B cell (primary cell): ENCODE measurements at regions not wholly inside any gene's neighbourhood (a gene's known extent, or its start where the extent isn't known, plus 50 kb on each side); places are given as distances from the start of the nearest gene placed in this dataset.

ENCODE experiments used
- ATAC-seq: fragments of 200-7000 bp; cut with Tn5 transposase; one replicate; pipeline ENCODE4 v1.10.0; 2021; ENCODE audit warnings: low read depth, mild to moderate bottlenecking, moderate number of reproducible peaks, moderate library complexity
- CTCF ChIA-PET: fragments of 350-600 bp; sonication (Branson Sonifier 250); formaldehyde crosslinking; loops from one replicate; lab custom pipeline; 2021; ENCODE audit warnings: antibody characterized with exemption, inconsistent platforms; lab: Charles Lee
- POLR2A ChIA-PET: fragments of 350-600 bp; sonication (Branson Sonifier 250); formaldehyde crosslinking; loops from one replicate; lab custom pipeline; 2021; ENCODE audit warnings: antibody characterized with exemption; lab: Charles Lee
- DNase-seq: peaks from one replicate; pipeline ENCODE4 v3.0.0; 2013
- H2AFZ ChIP-seq: 2 replicates; pipeline ENCODE4 v1.6.1; 2012; ENCODE audit warnings: mild to moderate bottlenecking, low read depth, low read length; ENCODE audit not compliant: insufficient read depth, poor library complexity, severe bottlenecking
- H3K27ac ChIP-seq, 2 donors: 1 replicate in 1 of 2; 2 replicates in 1 of 2; pipeline ENCODE4 v1.5.1; 2012 to 2013; ENCODE audit warnings: low read length in 2 of 2, mild to moderate bottlenecking in 2 of 2, moderate library complexity in 1 of 2
- H3K27me3 ChIP-seq, 4 experiments: fragments of 200-600 bp in 1 of 4; sonication (generic) in 1 of 4; replicated peaks in 1 of 4; 1 replicate in 2 of 4; 2 replicates in 2 of 4; pipeline versions ENCODE4 v1.6.1 to v1.7.0; 2013 to 2016; ENCODE audit warnings: low read length in 3 of 4, mild to moderate bottlenecking in 2 of 4, mixed read lengths in 1 of 4, moderate library complexity in 1 of 4; ENCODE audit not compliant: insufficient read depth in 4 of 4, control insufficient read depth in 3 of 4; ENCODE audit errors: control extremely low read depth in 1 of 4
- H3K36me3 ChIP-seq, 2 experiments: replicated peaks in 1 of 2; 1 replicate in 1 of 2; 2 replicates in 1 of 2; pipeline versions ENCODE4 v1.6.1 to v1.7.1; 2013; ENCODE audit warnings: low read length in 1 of 2; ENCODE audit not compliant: insufficient read depth in 2 of 2, control insufficient read depth in 1 of 2; ENCODE audit errors: control extremely low read depth in 1 of 2, extremely low read depth in 1 of 2
- H3K4me1 ChIP-seq, 2 donors: fragments of 200-600 bp in 1 of 2; sonication (generic) in 1 of 2; 1 replicate in 1 of 2; 2 replicates in 1 of 2; pipeline versions ENCODE4 v1.5.1 to v1.6.1; 2013 to 2017; ENCODE audit warnings: low read length in 2 of 2; ENCODE audit not compliant: control insufficient read depth in 2 of 2, insufficient read depth in 2 of 2
- H3K4me2 ChIP-seq: replicated peaks from 2 replicates; pipeline ENCODE3; 2012; ENCODE audit warnings: mild to moderate bottlenecking, low read depth, low read length; ENCODE audit not compliant: poor library complexity, severe bottlenecking
- H3K4me3 ChIP-seq, 5 experiments: fragments of 200-600 bp in 1 of 5; sonication (generic) in 1 of 5; 1 replicate in 3 of 5; 2 replicates in 2 of 5; pipeline versions ENCODE4 v1.5.1 to v1.7.0; 2011 to 2016; ENCODE audit warnings: low read length in 4 of 5, mild to moderate bottlenecking in 4 of 5, low read depth in 2 of 5, control low read depth in 1 of 5, moderate library complexity in 1 of 5; ENCODE audit not compliant: insufficient read depth in 1 of 5; ENCODE audit errors: control extremely low read depth in 1 of 5, extremely low read depth in 1 of 5
- H3K79me2 ChIP-seq: fragments of 200-600 bp; sonication (generic); one replicate; pipeline ENCODE4 v1.6.0; 2016; ENCODE audit warnings: low read length; ENCODE audit not compliant: control insufficient read depth, insufficient read depth
- H3K9ac ChIP-seq: fragments of 200-600 bp; sonication (generic); 2 replicates; pipeline ENCODE4 v1.6.1; 2017; ENCODE audit warnings: mild to moderate bottlenecking, low read length, moderate library complexity
- H3K9me3 ChIP-seq, 3 donors: one replicate each; pipeline versions ENCODE4 v1.6.1 to v1.7.1; 2013; ENCODE audit warnings: low read length in 2 of 3; ENCODE audit not compliant: control insufficient read depth in 2 of 3, insufficient read depth in 1 of 3; ENCODE audit errors: control extremely low read depth in 1 of 3
- H4K20me1 ChIP-seq: 2 replicates; pipeline ENCODE4 v1.6.0; 2012; ENCODE audit warnings: mild to moderate bottlenecking, low read length; ENCODE audit not compliant: insufficient read depth, control insufficient read depth, poor library complexity, severe bottlenecking
- H3K27ac Mint-ChIP-seq: one replicate; pipeline ENCODE4 v1.8.0; 2021; ENCODE audit warnings: mixed read lengths
- H3K27me3 Mint-ChIP-seq: one replicate; pipeline ENCODE4 v1.8.0; 2021; ENCODE audit warnings: mixed read lengths
- H3K4me1 Mint-ChIP-seq: one replicate; pipeline ENCODE4 v1.8.0; 2021; ENCODE audit warnings: mixed read lengths
- H3K4me3 Mint-ChIP-seq: one replicate; pipeline ENCODE4 v1.8.0; 2021; ENCODE audit warnings: mixed read lengths
- H3K9me3 Mint-ChIP-seq: one replicate; pipeline ENCODE4 v1.8.0; 2022; ENCODE audit warnings: mixed read lengths; ENCODE audit not compliant: insufficient read depth
- EZH2 ChIP-seq: IDR thresholded peaks from 2 replicates; pipeline ENCODE4 v1.6.1; 2012; ENCODE audit warnings: borderline replicate concordance, low read depth, mild to moderate bottlenecking, moderate library complexity, low read length; ENCODE audit not compliant: insufficient read depth, poor library complexity, severe bottlenecking
- WGBS: methylation state at CpG from one replicate; pipeline ENCODE4 v1.1.5; 2013; ENCODE audit warnings: missing lambda C conversion rate; ENCODE audit not compliant: insufficient coverage; 5-methylcytosine and 5-hydroxymethylcytosine counted together
- intact Hi-C: fragments of 100-400 bp; cut with micrococcal nuclease; formaldehyde crosslinking; loops from one replicate; pipeline ENCODE4 v1.10.0; 2022
- TF ChIP-seq, protein P1 (sequence below): fragments of 200-600 bp; IDR thresholded peaks from one replicate; pipeline ENCODE4 v1.8.0; 2022; ENCODE audit warnings: antibody characterized with exemption, mild to moderate bottlenecking

DNA sequence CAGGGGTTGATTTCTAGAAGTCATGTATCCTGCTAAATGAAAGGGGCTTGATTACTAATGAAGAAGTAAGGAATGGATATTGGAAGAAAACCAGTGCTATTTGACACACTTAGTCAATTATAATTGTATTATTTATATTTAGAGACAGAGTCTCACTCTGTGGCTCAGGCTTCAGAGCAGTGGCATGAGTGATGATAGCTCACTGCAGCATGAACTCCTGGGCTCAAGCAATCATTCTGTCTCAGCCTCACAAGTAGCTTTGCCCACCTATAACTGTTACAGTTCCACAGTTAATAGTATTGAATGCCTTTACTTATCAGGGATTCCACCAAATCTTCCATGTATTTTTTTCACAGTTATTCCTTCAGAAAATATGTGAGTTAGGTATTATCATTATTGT lies 432.0 kb upstream of the TGFBR2 start:
- intact Hi-C loops, result no loop called here
- no peak overlapping the region for H3K4me3 ChIP-seq
- no peaks in the 10 kb centered on the region for H3K4me1 ChIP-seq
- no peaks in the 10 kb centered on the region for H3K27me3 ChIP-seq
- ATAC-seq (no peak), DNase-seq (no peak)
- H3K36me3 ChIP-seq, result no peaks in the 10 kb centered on the region
- no peaks in the 10 kb centered on the region for H3K79me2 ChIP-seq
- CTCF ChIA-PET, result interaction anchor here (1.6 kb wide), 1 partner anchor 25 kb away, joined by 6 read pairs; no protein-coding TSS in a partner anchor
- no peaks in the 10 kb centered on the region for H3K9me3 Mint-ChIP-seq
- H3K27ac ChIP-seq, result no peak overlapping the region
- H3K4me2 ChIP-seq, result no peak overlapping the region
- no peaks in the 10 kb centered on the region for H4K20me1 ChIP-seq
- no peak overlapping the region for H2AFZ ChIP-seq
- no peaks in the 10 kb centered on the region for H3K9me3 ChIP-seq
- H3K27ac Mint-ChIP-seq, result no peak overlapping the region
- no peak for TF ChIP-seq EZH2
- TF ChIP-seq, protein P1, sequence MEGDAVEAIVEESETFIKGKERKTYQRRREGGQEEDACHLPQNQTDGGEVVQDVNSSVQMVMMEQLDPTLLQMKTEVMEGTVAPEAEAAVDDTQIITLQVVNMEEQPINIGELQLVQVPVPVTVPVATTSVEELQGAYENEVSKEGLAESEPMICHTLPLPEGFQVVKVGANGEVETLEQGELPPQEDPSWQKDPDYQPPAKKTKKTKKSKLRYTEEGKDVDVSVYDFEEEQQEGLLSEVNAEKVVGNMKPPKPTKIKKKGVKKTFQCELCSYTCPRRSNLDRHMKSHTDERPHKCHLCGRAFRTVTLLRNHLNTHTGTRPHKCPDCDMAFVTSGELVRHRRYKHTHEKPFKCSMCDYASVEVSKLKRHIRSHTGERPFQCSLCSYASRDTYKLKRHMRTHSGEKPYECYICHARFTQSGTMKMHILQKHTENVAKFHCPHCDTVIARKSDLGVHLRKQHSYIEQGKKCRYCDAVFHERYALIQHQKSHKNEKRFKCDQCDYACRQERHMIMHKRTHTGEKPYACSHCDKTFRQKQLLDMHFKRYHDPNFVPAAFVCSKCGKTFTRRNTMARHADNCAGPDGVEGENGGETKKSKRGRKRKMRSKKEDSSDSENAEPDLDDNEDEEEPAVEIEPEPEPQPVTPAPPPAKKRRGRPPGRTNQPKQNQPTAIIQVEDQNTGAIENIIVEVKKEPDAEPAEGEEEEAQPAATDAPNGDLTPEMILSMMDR, result no peak
- peaks cover 7% of the 10 kb centered on the region for H3K27me3 Mint-ChIP-seq
- no peak overlapping the region for H3K4me3 Mint-ChIP-seq
- H3K9ac ChIP-seq, result no peak overlapping the region
- POLR2A ChIA-PET, result no interaction called here
- no peaks in the 10 kb centered on the region for H3K4me1 Mint-ChIP-seq

DNA sequence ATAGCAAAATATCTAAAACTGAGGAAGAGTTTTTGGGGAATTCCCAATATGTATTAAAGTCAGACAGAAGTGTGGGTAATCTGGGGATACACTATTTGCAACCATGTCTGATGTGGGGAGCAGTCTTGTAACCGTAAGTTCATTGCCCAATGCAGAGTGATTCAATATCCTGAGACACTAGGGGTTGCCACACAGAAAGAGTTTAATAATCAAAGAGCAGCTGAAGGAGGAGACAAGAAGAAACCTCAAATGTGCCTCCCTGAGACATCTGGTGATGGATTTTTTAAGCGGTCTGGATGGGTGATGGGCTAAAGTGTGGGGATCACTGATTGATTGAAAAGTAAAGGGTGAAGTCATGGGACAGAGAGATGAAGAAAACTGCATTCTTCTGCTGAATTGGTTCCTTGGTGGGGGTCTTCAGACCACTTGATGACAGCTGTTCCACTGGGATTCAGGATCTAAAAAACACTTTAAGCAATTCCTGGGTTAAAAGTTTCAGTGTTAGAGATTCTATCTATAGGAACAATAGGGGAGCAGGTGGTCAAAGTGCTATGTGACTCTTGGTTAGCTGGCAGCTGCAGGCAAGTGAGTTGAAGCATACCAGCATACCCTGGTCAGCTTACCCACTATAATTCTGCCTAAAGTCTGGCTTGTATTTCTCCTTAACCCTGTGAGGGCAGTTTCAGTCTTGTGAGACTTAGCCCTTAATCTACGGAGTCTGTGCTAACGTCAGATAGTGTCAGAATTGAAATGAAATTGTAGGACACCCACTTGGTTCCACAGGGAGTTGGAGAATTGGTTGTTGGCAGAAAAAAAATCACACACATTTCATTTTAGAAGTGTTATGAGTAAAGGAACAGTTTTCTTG lies 425.9 kb upstream of the TGFBR2 start:
- Histone ChIP-seq H3K4me1 (no peaks in the 10 kb centered on the region), H3K79me2 (no peaks in the 10 kb centered on the region), H3K27ac (no peak overlapping the region), H3K4me3 (no peak overlapping the region), H4K20me1 (no peaks in the 10 kb centered on the region), H3K9me3 (no peaks in the 10 kb centered on the region), H3K27me3 (peaks cover 0 to 3% (median 0%) of the 10 kb centered on the region in 4 experiments), H3K4me2 (no peak overlapping the region), H3K36me3 (no peaks in the 10 kb centered on the region), H2AFZ (no peak overlapping the region), H3K9ac (no peak overlapping the region)
- ChIA-PET CTCF (interaction anchor here (1.2 to 5.1 kb wide), 2 partner anchors 17 to 67 kb away, joined by 3 to 26 read pairs; no protein-coding TSS in a partner anchor), POLR2A (no interaction called here)
- Mint-ChIP-seq H3K27ac (no peak overlapping the region), H3K4me1 (peaks cover 2% of the 10 kb centered on the region), H3K4me3 (no peak overlapping the region), H3K9me3 (no peaks in the 10 kb centered on the region), H3K27me3 (peaks cover 14% of the 10 kb centered on the region)
- TF ChIP-seq EZH2, result no peak
- TF ChIP-seq, protein P1, result no peak
- WGBS, result 90% methylated on average over 2 of the region's 4 CpGs
- DNase-seq, result no peak
- ATAC-seq, result no peak
- intact Hi-C loops, result no loop called here
